Stimulated activated CD4-positive, alpha-beta T cell treated with anti-CD3 and anti-CD28 coated beads, Interleukin-15, amount 100 ng/mL, for 24 hours (primary cell): ENCODE measurements at regions not wholly inside any gene's neighbourhood (a gene's known extent, or its start where the extent isn't known, plus 50 kb on each side); places are given as distances from the start of the nearest gene placed in this dataset.
"Not testable (repeated sequence)": the region's sequence is repeated elsewhere in the genome, so short reads cannot be mapped to it uniquely, and the experiment has no call there.

Experiments used
- DNase-seq: peaks from one replicate; pipeline ENCODE4 v3.0.0-alpha.2; 2020

- DNase-seq: no peak
Measured at GRCh38 chr15:98280284-98280975, 319.9 kb downstream of the ARRDC4 start.

GRCh38 chr15:98281130-98281529 is 320.6 kb downstream of the ARRDC4 start:
- no peak for DNase-seq

- DNase-seq: no peak
Measured at GRCh38 chr15:98282656-98283332, 322.3 kb downstream of the ARRDC4 start.

- DNase-seq: no peak
Measured at GRCh38 chr15:98286200-98286599, 325.7 kb downstream of the ARRDC4 start.

GRCh38 chr15:98286831-98287230 is 326.3 kb downstream of the ARRDC4 start:
- DNase-seq: no peak

GRCh38 chr15:98288091-98288590 is 327.6 kb downstream of the ARRDC4 start:
- no peak for DNase-seq

GRCh38 chr15:98289747-98290146 is 329.2 kb downstream of the ARRDC4 start:
- no peak for DNase-seq

- peak; percentile 74 for DNase-seq
Measured at GRCh38 chr15:98292442-98293240, 332.1 kb downstream of the ARRDC4 start.

- no peak for DNase-seq
Measured at GRCh38 chr15:98294126-98294525, 333.6 kb downstream of the ARRDC4 start.

GRCh38 chr15:98295101-98295759 is 334.7 kb downstream of the ARRDC4 start:
- DNase-seq: not testable (repeated sequence)

- no peak for DNase-seq
Measured at GRCh38 chr15:98296653-98297052, 336.1 kb downstream of the ARRDC4 start.

GRCh38 chr15:98304371-98304770 is 343.9 kb downstream of the ARRDC4 start:
- no peak for DNase-seq

GRCh38 chr15:98308117-98308516 is 340.2 kb upstream of the IGF1R start:
- no peak for DNase-seq

GRCh38 chr15:98311566-98312188 is 336.7 kb upstream of the IGF1R start:
- DNase-seq: peak; percentile 81

- DNase-seq: no peak
Measured at GRCh38 chr15:98312913-98313312, 335.4 kb upstream of the IGF1R start.

GRCh38 chr15:98315971-98316370 is 332.4 kb upstream of the IGF1R start:
- no peak for DNase-seq

GRCh38 chr15:98321896-98322295 is 326.4 kb upstream of the IGF1R start:
- no peak for DNase-seq

- DNase-seq: no peak
Measured at GRCh38 chr15:98322581-98322980, 325.8 kb upstream of the IGF1R start.

- no peak for DNase-seq
Measured at GRCh38 chr15:98324341-98324970, 323.9 kb upstream of the IGF1R start.

- DNase-seq: no peak
Measured at GRCh38 chr15:98326804-98327203, 321.5 kb upstream of the IGF1R start.

GRCh38 chr15:98330258-98330657 is 318.1 kb upstream of the IGF1R start:
- no peak for DNase-seq
